K562 (cell line): ENCODE measurements at regions not wholly inside any gene's neighbourhood (a gene's known extent, or its start where the extent isn't known, plus 50 kb on each side); places are given as distances from the start of the nearest gene placed in this dataset.

Source experiments
- ATF2 ChIP-seq: sonication (generic); formaldehyde crosslinking; IDR thresholded peaks from 2 replicates; pipeline ENCODE4 v1.8.1; 2022; ENCODE audit warnings: missing genetic modification reagents
- SIN3A ChIP-seq, 2 experiments: fragments of 150-350 bp in 1 of 2; IDR thresholded peaks; 2 replicates each; pipeline ENCODE4 v1.6.1; 2011 to 2016; ENCODE audit warnings: borderline replicate concordance in 2 of 2, low read depth in 2 of 2, low read length in 2 of 2, mild to moderate bottlenecking in 2 of 2, moderate library complexity in 2 of 2; ENCODE audit not compliant: control insufficient read depth in 1 of 2
- TAL1 ChIP-seq: fragments of 450-650 bp; IDR thresholded peaks from 2 replicates; pipeline ENCODE4 v1.6.1; 2016; ENCODE audit warnings: mild to moderate bottlenecking
- TF ChIP-seq, protein P1 (sequence below), 3 experiments: IDR thresholded peaks in 2 of 3; conservative IDR thresholded peaks in 1 of 3; 2 replicates each; pipeline ENCODE4 v1.5.1; 2011 to 2012; ENCODE audit warnings: low read length in 3 of 3, mild to moderate bottlenecking in 3 of 3, control low read depth in 2 of 3, improper control_type of control experiment in 1 of 3, inconsistent platforms in 1 of 3, low read depth in 1 of 3, mixed read lengths in 1 of 3, moderate library complexity in 1 of 3; ENCODE audit not compliant: insufficient read depth in 2 of 3

- TF ChIP-seq, protein P1, sequence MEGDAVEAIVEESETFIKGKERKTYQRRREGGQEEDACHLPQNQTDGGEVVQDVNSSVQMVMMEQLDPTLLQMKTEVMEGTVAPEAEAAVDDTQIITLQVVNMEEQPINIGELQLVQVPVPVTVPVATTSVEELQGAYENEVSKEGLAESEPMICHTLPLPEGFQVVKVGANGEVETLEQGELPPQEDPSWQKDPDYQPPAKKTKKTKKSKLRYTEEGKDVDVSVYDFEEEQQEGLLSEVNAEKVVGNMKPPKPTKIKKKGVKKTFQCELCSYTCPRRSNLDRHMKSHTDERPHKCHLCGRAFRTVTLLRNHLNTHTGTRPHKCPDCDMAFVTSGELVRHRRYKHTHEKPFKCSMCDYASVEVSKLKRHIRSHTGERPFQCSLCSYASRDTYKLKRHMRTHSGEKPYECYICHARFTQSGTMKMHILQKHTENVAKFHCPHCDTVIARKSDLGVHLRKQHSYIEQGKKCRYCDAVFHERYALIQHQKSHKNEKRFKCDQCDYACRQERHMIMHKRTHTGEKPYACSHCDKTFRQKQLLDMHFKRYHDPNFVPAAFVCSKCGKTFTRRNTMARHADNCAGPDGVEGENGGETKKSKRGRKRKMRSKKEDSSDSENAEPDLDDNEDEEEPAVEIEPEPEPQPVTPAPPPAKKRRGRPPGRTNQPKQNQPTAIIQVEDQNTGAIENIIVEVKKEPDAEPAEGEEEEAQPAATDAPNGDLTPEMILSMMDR (IDR thresholded peaks at IDR 0.05 in 2 of 3, conservative IDR thresholded peaks at IDR 0.05 in 1 of 3; ENCODE audit: insufficient read depth in 2 of 3, low read depth in 1 of 3, low read length in 3 of 3) = no peak
- TF ChIP-seq SIN3A (IDR thresholded peaks at IDR 0.05; ENCODE audit: borderline replicate concordance in 2 of 2, control insufficient read depth in 1 of 2, low read depth in 2 of 2, low read length in 2 of 2) (no peak), ATF2 (no peak), TAL1 (no peak)
These were observed 391.0 kb upstream of the PROX1 start for GRCh38 chr1:213596729-213597128.
